ENCODE measurements at regions not wholly inside any gene's neighbourhood (a gene's known extent, or its start where the extent isn't known, plus 50 kb on each side); places are given as distances from the start of the nearest gene placed in this dataset.

DNA sequence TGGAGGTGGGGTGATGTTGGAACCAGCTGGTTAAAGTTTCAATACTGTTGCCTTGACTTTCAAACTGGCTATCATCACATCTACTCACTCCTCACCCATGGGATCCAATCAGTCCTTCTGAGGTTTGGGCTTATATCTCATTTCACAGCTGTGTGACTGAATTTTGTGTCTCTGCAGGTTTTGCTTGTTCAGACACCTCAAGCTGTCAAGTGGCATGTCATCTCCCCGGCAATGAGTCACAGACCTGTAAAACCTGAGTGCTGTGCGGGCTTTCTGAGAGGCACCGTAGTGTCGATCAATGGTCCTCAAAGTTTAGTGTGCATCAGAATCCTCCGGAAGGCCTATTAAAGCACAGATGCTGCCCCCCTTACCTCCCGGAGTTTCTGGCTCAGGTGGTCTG is 86.4 kb upstream of the RORA start:
- peaks cover 25% of the 10 kb centered on the region for H3K27me3 ChIP-seq (ENCODE audit: low read depth)
- H3K9me3 ChIP-seq (replicated peaks) = no peaks in the 10 kb centered on the region
- intact Hi-C loops (cut with micrococcal nuclease) = no loop called here
- H3K4me3 ChIP-seq = no peak overlapping the region
- DNase-seq = no peak
- no peaks in the 10 kb centered on the region for H3K4me1 ChIP-seq
- H3K27ac ChIP-seq (replicated peaks) = no peak overlapping the region
- no peak for TF ChIP-seq CTCF (IDR thresholded peaks at IDR 0.05; ENCODE audit: borderline replicate concordance)
- H3K36me3 ChIP-seq = no peaks in the 10 kb centered on the region

GRCh38 chr15:61314427-61314826 is 85.3 kb upstream of the RORA start:
- Histone ChIP-seq H3K27me3 (ENCODE audit: low read depth) (peaks cover 26% of the 10 kb centered on the region), H3K36me3 (no peaks in the 10 kb centered on the region), H3K27ac (replicated peaks) (no peak overlapping the region), H3K4me3 (no peak overlapping the region), H3K4me1 (no peaks in the 10 kb centered on the region), H3K9me3 (replicated peaks) (no peaks in the 10 kb centered on the region)
- intact Hi-C loops (cut with micrococcal nuclease) = no loop called here
- DNase-seq = no peak
- TF ChIP-seq CTCF (IDR thresholded peaks at IDR 0.05; ENCODE audit: borderline replicate concordance) = no peak

- Histone ChIP-seq H3K9me3 (replicated peaks) (no peaks in the 10 kb centered on the region), H3K4me3 (no peak overlapping the region), H3K27ac (replicated peaks) (no peak overlapping the region), H3K4me1 (no peaks in the 10 kb centered on the region), H3K36me3 (no peaks in the 10 kb centered on the region), H3K27me3 (ENCODE audit: low read depth) (peaks cover 20% of the 10 kb centered on the region)
- no peak for TF ChIP-seq CTCF (IDR thresholded peaks at IDR 0.05; ENCODE audit: borderline replicate concordance)
- no peak for DNase-seq
- intact Hi-C loops (cut with micrococcal nuclease) = no loop called here
These were observed 80.5 kb upstream of the RORA start for GRCh38 chr15:61309617-61310016.

GRCh38 chr15:61309031-61309511 is 80.0 kb upstream of the RORA start:
- H3K4me1 ChIP-seq = no peaks in the 10 kb centered on the region
- no peak for DNase-seq
- H3K9me3 ChIP-seq (replicated peaks) = no peaks in the 10 kb centered on the region
- H3K27me3 ChIP-seq (ENCODE audit: low read depth) = peaks cover 20% of the 10 kb centered on the region
- H3K27ac ChIP-seq (replicated peaks) = no peak overlapping the region
- no peak for TF ChIP-seq CTCF (IDR thresholded peaks at IDR 0.05; ENCODE audit: borderline replicate concordance)
- H3K4me3 ChIP-seq = no peak overlapping the region
- intact Hi-C loops (cut with micrococcal nuclease) = no loop called here
- no peaks in the 10 kb centered on the region for H3K36me3 ChIP-seq

DNA sequence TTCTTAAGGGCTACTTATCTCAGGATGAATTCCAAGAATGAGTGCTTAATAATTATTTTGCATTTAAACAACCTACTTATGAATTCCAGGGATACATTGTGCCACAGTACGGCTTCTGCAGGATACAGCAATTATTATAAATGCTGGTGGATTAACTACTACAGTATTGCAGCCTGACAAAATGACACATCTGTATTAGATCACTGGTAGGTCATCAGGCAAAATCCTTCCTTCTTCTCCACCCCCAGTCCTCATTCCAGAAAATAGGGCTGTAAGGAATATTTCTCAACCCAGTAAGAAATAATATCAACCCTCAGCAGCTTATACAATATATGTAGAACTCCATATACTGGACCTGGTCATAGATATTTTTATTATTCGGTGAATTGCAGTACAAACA is 79.3 kb upstream of the RORA start:
- no peaks in the 10 kb centered on the region for H3K36me3 ChIP-seq
- no peaks in the 10 kb centered on the region for H3K4me1 ChIP-seq
- DNase-seq = no peak
- no peak for TF ChIP-seq CTCF (IDR thresholded peaks at IDR 0.05; ENCODE audit: borderline replicate concordance)
- no peak overlapping the region for H3K4me3 ChIP-seq
- H3K27me3 ChIP-seq (ENCODE audit: low read depth) = peaks cover 20% of the 10 kb centered on the region
- no peaks in the 10 kb centered on the region for H3K9me3 ChIP-seq (replicated peaks)
- no peak overlapping the region for H3K27ac ChIP-seq (replicated peaks)
- intact Hi-C loops (cut with micrococcal nuclease) = no loop called here

GRCh38 chr15:61307474-61307873 is 78.4 kb upstream of the RORA start:
- no peaks in the 10 kb centered on the region for H3K4me1 ChIP-seq
- H3K36me3 ChIP-seq = no peaks in the 10 kb centered on the region
- TF ChIP-seq CTCF (IDR thresholded peaks at IDR 0.05; ENCODE audit: borderline replicate concordance) = no peak
- no peak overlapping the region for H3K4me3 ChIP-seq
- intact Hi-C loops (cut with micrococcal nuclease) = no loop called here
- H3K27me3 ChIP-seq (ENCODE audit: low read depth) = peaks cover 20% of the 10 kb centered on the region
- H3K27ac ChIP-seq (replicated peaks) = no peak overlapping the region
- H3K9me3 ChIP-seq (replicated peaks) = no peaks in the 10 kb centered on the region
- no peak for DNase-seq

Measured in left ventricle myocardium inferior (tissue), 1 donor.